Stromal cell of bone marrow (primary cell): ENCODE measurements at regions not wholly inside any gene's neighbourhood (a gene's known extent, or its start where the extent isn't known, plus 50 kb on each side); places are given as distances from the start of the nearest gene placed in this dataset.

Experiments used
- DNase-seq: peaks from one replicate; pipeline ENCODE4 v3.0.0-alpha.2; 2012; ENCODE audit warnings: low read depth

- DNase-seq: no peak
Measured at GRCh38 chr1:87880098-87880760, 551.5 kb downstream of the LMO4 start.

GRCh38 chr1:87880764-87881163 is 552.1 kb downstream of the LMO4 start:
- no peak for DNase-seq

GRCh38 chr1:87883906-87884305 is 555.2 kb downstream of the LMO4 start:
- no peak for DNase-seq

- no peak for DNase-seq
Measured at GRCh38 chr1:87884581-87884980, 555.9 kb downstream of the LMO4 start.

GRCh38 chr1:87885278-87886025 is 556.8 kb downstream of the LMO4 start:
- no peak for DNase-seq

GRCh38 chr1:87887100-87887499 is 558.4 kb downstream of the LMO4 start:
- DNase-seq: no peak

- no peak for DNase-seq
Measured at GRCh38 chr1:87888446-87888845, 559.8 kb downstream of the LMO4 start.

- DNase-seq: no peak
Measured at GRCh38 chr1:87894062-87894461, 565.4 kb downstream of the LMO4 start.

GRCh38 chr1:87897481-87897880 is 568.8 kb downstream of the LMO4 start:
- DNase-seq: no peak

- DNase-seq: no peak
Measured at GRCh38 chr1:87898431-87898830, 569.8 kb downstream of the LMO4 start.

GRCh38 chr1:87899017-87899416 is 570.3 kb downstream of the LMO4 start:
- DNase-seq: no peak

GRCh38 chr1:87899746-87900145 is 571.1 kb downstream of the LMO4 start:
- no peak for DNase-seq

GRCh38 chr1:87902830-87903229 is 574.1 kb downstream of the LMO4 start:
- no peak for DNase-seq

- no peak for DNase-seq
Measured at GRCh38 chr1:87903242-87903641, 574.6 kb downstream of the LMO4 start.

- no peak for DNase-seq
Measured at GRCh38 chr1:87904651-87905050, 576.0 kb downstream of the LMO4 start.

GRCh38 chr1:87905651-87906050 is 577.0 kb downstream of the LMO4 start:
- no peak for DNase-seq

- no peak for DNase-seq
Measured at GRCh38 chr1:87906078-87906477, 577.4 kb downstream of the LMO4 start.

GRCh38 chr1:87913361-87913760 is 584.7 kb downstream of the LMO4 start:
- DNase-seq: no peak

- no peak for DNase-seq
Measured at GRCh38 chr1:87914396-87914795, 585.7 kb downstream of the LMO4 start.

GRCh38 chr1:87915771-87916170 is 587.1 kb downstream of the LMO4 start:
- DNase-seq: no peak

GRCh38 chr1:87916965-87917364 is 588.3 kb downstream of the LMO4 start:
- no peak for DNase-seq

- no peak for DNase-seq
Measured at GRCh38 chr1:87918398-87918797, 589.7 kb downstream of the LMO4 start.

GRCh38 chr1:87922885-87923284 is 594.2 kb downstream of the LMO4 start:
- DNase-seq: no peak
